OCI-LY1 (cell line): ENCODE measurements at regions not wholly inside any gene's neighbourhood (a gene's known extent, or its start where the extent isn't known, plus 50 kb on each side); places are given as distances from the start of the nearest gene placed in this dataset.

ENCODE experiments used
- H2AFZ ChIP-seq: fragments of 200-600 bp; sonication (generic), shearing (Covaris generic); 2 replicates; pipeline ENCODE4 v1.6.0; 2014; ENCODE audit warnings: antibody characterized with exemption, mild to moderate bottlenecking, low read length
- H3F3A ChIP-seq: fragments of 200-600 bp; sonication (generic), shearing (Covaris generic); 2 replicates; pipeline ENCODE4 v1.6.0; 2014; ENCODE audit warnings: mild to moderate bottlenecking, antibody characterized with exemption, low read length, moderate library complexity; ENCODE audit not compliant: insufficient read depth
- H3K27ac ChIP-seq: fragments of 200-600 bp; sonication (generic); 2 replicates; pipeline ENCODE4 v1.5.1; 2014; ENCODE audit warnings: low read length, mixed run types, mild to moderate bottlenecking, low read depth; ENCODE audit not compliant: poor library complexity, severe bottlenecking
- H3K27me3 ChIP-seq: fragments of 200-600 bp; sonication (generic); 2 replicates; pipeline ENCODE4 v1.6.0; 2014; ENCODE audit warnings: antibody characterized with exemption, mild to moderate bottlenecking, low read length, moderate library complexity; ENCODE audit not compliant: insufficient read depth
- H3K36me3 ChIP-seq: fragments of 200-600 bp; sonication (generic); 2 replicates; pipeline ENCODE4 v1.6.1; 2014; ENCODE audit warnings: mild to moderate bottlenecking, antibody characterized with exemption, low read length, moderate library complexity, mixed read lengths; ENCODE audit not compliant: insufficient read depth
- H3K4me1 ChIP-seq: fragments of 200-600 bp; sonication (generic); 2 replicates; pipeline ENCODE4 v1.5.1; 2014; ENCODE audit warnings: mild to moderate bottlenecking, low read length, moderate library complexity; ENCODE audit not compliant: insufficient read depth, severe bottlenecking
- H3K4me2 ChIP-seq: fragments of 200-600 bp; sonication (generic), shearing (Covaris generic); 2 replicates; pipeline ENCODE4 v1.6.1; 2014; ENCODE audit warnings: low read length
- H3K4me3 ChIP-seq: fragments of 200-600 bp; sonication (generic); 2 replicates; pipeline ENCODE4 v1.5.1; 2014; ENCODE audit warnings: low read length, low read depth, mild to moderate bottlenecking, mixed read lengths; ENCODE audit not compliant: poor library complexity, severe bottlenecking
- H3K79me2 ChIP-seq: fragments of 200-600 bp; shearing (Covaris generic); 2 replicates; pipeline ENCODE4 v1.6.1; 2016; ENCODE audit warnings: mixed run types, low read length, mixed read lengths; ENCODE audit not compliant: insufficient read depth
- H3K9ac ChIP-seq: fragments of 200-600 bp; sonication (generic), shearing (Covaris generic); 2 replicates; pipeline ENCODE4 v1.6.1; 2014; ENCODE audit warnings: mild to moderate bottlenecking, low read length, mixed read lengths
- H3K9me2 ChIP-seq: fragments of 200-600 bp; sonication (generic), shearing (Covaris generic); 2 replicates; pipeline ENCODE4 v1.6.1; 2014; ENCODE audit warnings: low read depth, mild to moderate bottlenecking, low read length, mixed read lengths
- H3K9me3 ChIP-seq: fragments of 200-600 bp; shearing (Covaris generic); 2 replicates; pipeline ENCODE4 v1.6.1; 2014; ENCODE audit warnings: low read length, mixed read lengths
- H4K20me1 ChIP-seq: fragments of 200-600 bp; sonication (generic), shearing (Covaris generic); 2 replicates; pipeline ENCODE4 v1.6.0; 2016; ENCODE audit warnings: mild to moderate bottlenecking, low read length; ENCODE audit not compliant: insufficient read depth
- CTCF ChIP-seq: fragments of 200-600 bp; sonication (generic), shearing (Covaris generic); IDR thresholded peaks from 2 replicates; pipeline ENCODE4 v1.5.1; 2017; ENCODE audit warnings: mild to moderate bottlenecking, antibody characterized with exemption, low read length, moderate library complexity, mixed read lengths
- EZH2 ChIP-seq: fragments of 200-600 bp; sonication (generic), shearing (Covaris generic); IDR thresholded peaks from 2 replicates; pipeline ENCODE4 v1.8.0; 2017; ENCODE audit warnings: borderline replicate concordance, mixed run types, mild to moderate bottlenecking, antibody characterized with exemption, low read length, moderate library complexity, mixed read lengths

GRCh38 chr4:8775121-8775520 is 96.5 kb downstream of the HMX1 start:
- H3K9me2 ChIP-seq, result no peaks in the 10 kb centered on the region
- H3F3A ChIP-seq, result no peaks in the 10 kb centered on the region
- no peaks in the 10 kb centered on the region for H3K79me2 ChIP-seq
- H3K4me1 ChIP-seq, result no peaks in the 10 kb centered on the region
- H3K9ac ChIP-seq, result no peak overlapping the region
- H3K4me2 ChIP-seq, result no peak overlapping the region
- no peak for TF ChIP-seq EZH2
- TF ChIP-seq CTCF, result no peak
- H3K36me3 ChIP-seq, result no peaks in the 10 kb centered on the region
- H3K27ac ChIP-seq, result no peak overlapping the region
- no peaks in the 10 kb centered on the region for H4K20me1 ChIP-seq
- H3K9me3 ChIP-seq, result no peaks in the 10 kb centered on the region
- no peak overlapping the region for H2AFZ ChIP-seq
- H3K4me3 ChIP-seq, result no peak overlapping the region
- H3K27me3 ChIP-seq, result no peaks in the 10 kb centered on the region

GRCh38 chr4:8774071-8774470 is 97.6 kb downstream of the HMX1 start:
- no peaks in the 10 kb centered on the region for H3K27me3 ChIP-seq
- H3F3A ChIP-seq, result no peaks in the 10 kb centered on the region
- H3K4me1 ChIP-seq, result no peaks in the 10 kb centered on the region
- no peak overlapping the region for H3K4me3 ChIP-seq
- H3K27ac ChIP-seq, result no peak overlapping the region
- H4K20me1 ChIP-seq, result no peaks in the 10 kb centered on the region
- no peak overlapping the region for H3K9ac ChIP-seq
- H3K79me2 ChIP-seq, result no peaks in the 10 kb centered on the region
- no peaks in the 10 kb centered on the region for H3K36me3 ChIP-seq
- H2AFZ ChIP-seq, result no peak overlapping the region
- no peak overlapping the region for H3K4me2 ChIP-seq
- no peaks in the 10 kb centered on the region for H3K9me2 ChIP-seq
- no peaks in the 10 kb centered on the region for H3K9me3 ChIP-seq
- TF ChIP-seq CTCF (no peak), EZH2 (no peak)

GRCh38 chr4:8773124-8773931 is 98.3 kb downstream of the HMX1 start:
- Histone ChIP-seq H3K79me2 (no peaks in the 10 kb centered on the region), H4K20me1 (no peaks in the 10 kb centered on the region), H3K27ac (no peak overlapping the region), H3K36me3 (no peaks in the 10 kb centered on the region), H3K9ac (no peak overlapping the region), H3K9me3 (no peaks in the 10 kb centered on the region), H3K4me1 (no peaks in the 10 kb centered on the region), H3K4me3 (no peak overlapping the region), H3K9me2 (no peaks in the 10 kb centered on the region), H3F3A (no peaks in the 10 kb centered on the region), H3K4me2 (no peak overlapping the region), H3K27me3 (no peaks in the 10 kb centered on the region), H2AFZ (no peak overlapping the region)
- no peak for TF ChIP-seq EZH2
- TF ChIP-seq CTCF, result no peak
